HG02763 (cell line): ENCODE measurements at regions not wholly inside any gene's neighbourhood (a gene's known extent, or its start where the extent isn't known, plus 50 kb on each side); places are given as distances from the start of the nearest gene placed in this dataset.

Experiments
- ATAC-seq: cut with Tn5 transposase; IDR thresholded peaks from one replicate; pipeline ENCODE4 v1.9.1; 2021; ENCODE audit warnings: mild to moderate bottlenecking, moderate library complexity; ENCODE audit not compliant: unreplicated experiment

- no peak for ATAC-seq
These were observed 163.9 kb downstream of the TSEN15 start for GRCh38 chr1:184215274-184215925.

- no peak for ATAC-seq
These were observed 167.0 kb downstream of the TSEN15 start for GRCh38 chr1:184218458-184219075.

- no peak for ATAC-seq
These were observed 167.4 kb upstream of the C1orf21 start for GRCh38 chr1:184219414-184219813.

- no peak for ATAC-seq
These were observed 166.9 kb upstream of the C1orf21 start for GRCh38 chr1:184219883-184220282.

- ATAC-seq = no peak
These were observed 165.7 kb upstream of the C1orf21 start for GRCh38 chr1:184221087-184221486.

GRCh38 chr1:184222652-184223052 is 164.2 kb upstream of the C1orf21 start:
- ATAC-seq = no peak

- no peak for ATAC-seq
These were observed 163.6 kb upstream of the C1orf21 start for GRCh38 chr1:184223216-184223615.

- no peak for ATAC-seq
These were observed 161.3 kb upstream of the C1orf21 start for GRCh38 chr1:184225283-184226099.

- ATAC-seq = no peak
These were observed 160.7 kb upstream of the C1orf21 start for GRCh38 chr1:184226100-184226487.

GRCh38 chr1:184228558-184228957 is 158.3 kb upstream of the C1orf21 start:
- ATAC-seq = no peak

- no peak for ATAC-seq
These were observed 149.2 kb upstream of the C1orf21 start for GRCh38 chr1:184237588-184237987.

GRCh38 chr1:184241446-184241845 is 145.4 kb upstream of the C1orf21 start:
- ATAC-seq = no peak

GRCh38 chr1:184242507-184242943 is 144.3 kb upstream of the C1orf21 start:
- no peak for ATAC-seq

- ATAC-seq = no peak
These were observed 141.9 kb upstream of the C1orf21 start for GRCh38 chr1:184244962-184245361.

- ATAC-seq = no peak
These were observed 139.2 kb upstream of the C1orf21 start for GRCh38 chr1:184247671-184248070.

GRCh38 chr1:184253921-184254320 is 132.9 kb upstream of the C1orf21 start:
- ATAC-seq = no peak

- ATAC-seq = no peak
These were observed 132.0 kb upstream of the C1orf21 start for GRCh38 chr1:184254849-184255248.

- no peak for ATAC-seq
These were observed 131.3 kb upstream of the C1orf21 start for GRCh38 chr1:184255560-184255959.

- no peak for ATAC-seq
These were observed 129.0 kb upstream of the C1orf21 start for GRCh38 chr1:184257873-184258272.

- ATAC-seq = no peak
These were observed 128.3 kb upstream of the C1orf21 start for GRCh38 chr1:184258525-184258924.

- no peak for ATAC-seq
These were observed 126.4 kb upstream of the C1orf21 start for GRCh38 chr1:184260382-184260781.

- ATAC-seq = no peak
These were observed 124.7 kb upstream of the C1orf21 start for GRCh38 chr1:184262109-184262508.
